ENCODE measurements at regions not wholly inside any gene's neighbourhood (a gene's known extent, or its start where the extent isn't known, plus 50 kb on each side); places are given as distances from the start of the nearest gene placed in this dataset.

DNA sequence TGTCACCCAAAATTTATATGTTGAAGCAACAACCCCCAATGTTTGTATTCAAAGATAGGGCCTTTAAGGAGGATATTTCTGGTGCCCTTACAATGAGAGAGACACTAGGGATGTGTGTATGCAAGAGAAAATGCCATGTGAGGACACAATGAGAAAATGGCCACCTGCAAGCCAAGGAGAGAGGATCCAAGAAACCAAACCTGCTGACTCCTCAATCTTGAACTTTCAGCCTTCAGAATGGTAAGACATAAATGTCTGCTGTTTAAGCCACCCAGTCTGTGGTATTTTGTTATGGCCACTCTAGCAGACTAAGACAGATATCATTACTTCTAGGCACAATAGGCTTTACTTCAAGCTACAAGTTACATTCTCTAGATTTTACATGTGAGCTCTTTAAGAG lies 1145.1 kb upstream of the MAP3K7 start:
- DNase-seq (ENCODE audit: low read depth in 4 of 6, low spot score in 6 of 6): no peak
- no peak overlapping the region for H3K4me3 ChIP-seq (ENCODE audit: low read depth, low read length)
- no peak overlapping the region for H3K27ac ChIP-seq (ENCODE audit: low read depth, low read length)
- no peaks in the 10 kb centered on the region for H3K36me3 ChIP-seq (ENCODE audit: control insufficient read depth, insufficient read depth, low read length)
- no peaks in the 10 kb centered on the region for H3K4me1 ChIP-seq (ENCODE audit: control insufficient read depth, insufficient read depth, low read length)
- H3K9me3 ChIP-seq (ENCODE audit: control insufficient read depth, insufficient read depth, low read length): no peaks in the 10 kb centered on the region
- no peaks in the 10 kb centered on the region for H3K27me3 ChIP-seq (ENCODE audit: control insufficient read depth, insufficient read depth, low read length)

DNA sequence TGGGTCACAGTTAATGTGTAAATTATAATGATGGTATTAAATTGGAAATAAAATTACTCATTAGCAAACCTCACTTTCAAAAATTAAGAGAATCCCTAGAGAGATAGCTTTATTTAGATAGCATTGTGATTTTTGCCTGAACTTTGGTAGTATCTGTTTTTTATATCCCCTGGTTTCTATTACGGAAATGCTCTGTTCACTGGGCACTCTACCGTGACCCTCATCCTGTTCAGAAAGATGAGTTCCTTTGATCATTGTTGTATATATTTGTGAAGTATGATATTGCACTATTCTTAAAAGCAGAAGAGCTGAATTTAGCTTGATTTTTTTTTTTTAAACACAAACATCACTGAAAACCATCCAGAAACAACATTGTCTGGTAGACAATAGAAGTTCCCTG lies 1143.8 kb upstream of the MAP3K7 start:
- WGBS (ENCODE audit: insufficient coverage): 50% methylated on average over 1 of the region's 2 CpGs
- H3K36me3 ChIP-seq (ENCODE audit: control insufficient read depth, insufficient read depth, low read length): no peaks in the 10 kb centered on the region
- H3K27me3 ChIP-seq (ENCODE audit: control insufficient read depth, insufficient read depth, low read length): no peaks in the 10 kb centered on the region
- H3K4me3 ChIP-seq (ENCODE audit: low read depth, low read length): no peak overlapping the region
- no peak overlapping the region for H3K27ac ChIP-seq (ENCODE audit: low read depth, low read length)
- H3K4me1 ChIP-seq (ENCODE audit: control insufficient read depth, insufficient read depth, low read length): no peaks in the 10 kb centered on the region
- H3K9me3 ChIP-seq (ENCODE audit: control insufficient read depth, insufficient read depth, low read length): no peaks in the 10 kb centered on the region
- DNase-seq (ENCODE audit: low read depth in 4 of 6, low spot score in 6 of 6): no peak

DNA sequence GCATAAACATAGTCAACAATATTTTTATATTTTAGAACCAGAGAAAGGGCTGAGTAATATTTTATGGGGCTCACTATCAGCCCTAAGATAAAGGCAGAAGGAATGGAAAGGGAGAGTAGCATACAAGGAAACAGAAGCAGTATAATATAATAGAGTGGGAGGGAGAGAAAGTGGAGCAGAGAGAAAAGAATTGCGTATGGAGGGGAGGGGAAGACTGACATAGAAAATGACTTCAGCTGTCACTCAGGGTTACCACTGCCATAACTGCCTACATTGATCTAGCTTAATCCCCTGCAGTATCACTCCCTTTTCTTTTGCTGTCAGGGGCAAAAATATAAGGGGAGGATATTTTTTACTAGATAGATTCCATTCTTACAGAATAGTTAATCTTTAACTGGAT lies 1133.5 kb upstream of the MAP3K7 start:
- Histone ChIP-seq H3K36me3 (ENCODE audit: control insufficient read depth, insufficient read depth, low read length) (no peaks in the 10 kb centered on the region), H3K4me1 (ENCODE audit: control insufficient read depth, insufficient read depth, low read length) (no peaks in the 10 kb centered on the region), H3K27me3 (ENCODE audit: control insufficient read depth, insufficient read depth, low read length) (no peaks in the 10 kb centered on the region), H3K9me3 (ENCODE audit: control insufficient read depth, insufficient read depth, low read length) (no peaks in the 10 kb centered on the region), H3K4me3 (ENCODE audit: low read depth, low read length) (no peak overlapping the region), H3K27ac (ENCODE audit: low read depth, low read length) (no peak overlapping the region)
- WGBS (ENCODE audit: insufficient coverage): no CpG with 5 or more reads among the region's 1 CpG
- peak in 1 of 6 donors; percentile 11 for DNase-seq (ENCODE audit: low read depth in 4 of 6, low spot score in 6 of 6)

GRCh38 chr6:91719414-91719813 lies 1132.5 kb upstream of the MAP3K7 start:
- DNase-seq (ENCODE audit: low read depth in 4 of 6, low spot score in 6 of 6): no peak
- WGBS (ENCODE audit: insufficient coverage): 50% methylated on average over 1 of the region's 1 CpG
- Histone ChIP-seq H3K36me3 (ENCODE audit: control insufficient read depth, insufficient read depth, low read length) (no peaks in the 10 kb centered on the region), H3K4me3 (ENCODE audit: low read depth, low read length) (no peak overlapping the region), H3K4me1 (ENCODE audit: control insufficient read depth, insufficient read depth, low read length) (no peaks in the 10 kb centered on the region), H3K27ac (ENCODE audit: low read depth, low read length) (no peak overlapping the region), H3K9me3 (ENCODE audit: control insufficient read depth, insufficient read depth, low read length) (no peaks in the 10 kb centered on the region), H3K27me3 (ENCODE audit: control insufficient read depth, insufficient read depth, low read length) (no peaks in the 10 kb centered on the region)

- no peak overlapping the region for H3K4me3 ChIP-seq (ENCODE audit: low read depth, low read length)
- no peaks in the 10 kb centered on the region for H3K27me3 ChIP-seq (ENCODE audit: control insufficient read depth, insufficient read depth, low read length)
- no CpG with 5 or more reads among the region's 2 CpGs for WGBS (ENCODE audit: insufficient coverage)
- DNase-seq (ENCODE audit: low read depth in 4 of 6, low spot score in 6 of 6): no peak
- no peaks in the 10 kb centered on the region for H3K4me1 ChIP-seq (ENCODE audit: control insufficient read depth, insufficient read depth, low read length)
- no peaks in the 10 kb centered on the region for H3K9me3 ChIP-seq (ENCODE audit: control insufficient read depth, insufficient read depth, low read length)
- H3K36me3 ChIP-seq (ENCODE audit: control insufficient read depth, insufficient read depth, low read length): no peaks in the 10 kb centered on the region
- H3K27ac ChIP-seq (ENCODE audit: low read depth, low read length): no peak overlapping the region
These were observed 1131.3 kb upstream of the MAP3K7 start for GRCh38 chr6:91718198-91718597.

- Histone ChIP-seq H3K27ac (ENCODE audit: low read depth, low read length) (no peak overlapping the region), H3K4me1 (ENCODE audit: control insufficient read depth, insufficient read depth, low read length) (no peaks in the 10 kb centered on the region), H3K4me3 (ENCODE audit: low read depth, low read length) (no peak overlapping the region), H3K27me3 (ENCODE audit: control insufficient read depth, insufficient read depth, low read length) (no peaks in the 10 kb centered on the region), H3K9me3 (ENCODE audit: control insufficient read depth, insufficient read depth, low read length) (no peaks in the 10 kb centered on the region), H3K36me3 (ENCODE audit: control insufficient read depth, insufficient read depth, low read length) (no peaks in the 10 kb centered on the region)
- DNase-seq (ENCODE audit: low read depth in 4 of 6, low spot score in 6 of 6): no peak
These were observed 1130.2 kb upstream of the MAP3K7 start for GRCh38 chr6:91717094-91717493.

DNA sequence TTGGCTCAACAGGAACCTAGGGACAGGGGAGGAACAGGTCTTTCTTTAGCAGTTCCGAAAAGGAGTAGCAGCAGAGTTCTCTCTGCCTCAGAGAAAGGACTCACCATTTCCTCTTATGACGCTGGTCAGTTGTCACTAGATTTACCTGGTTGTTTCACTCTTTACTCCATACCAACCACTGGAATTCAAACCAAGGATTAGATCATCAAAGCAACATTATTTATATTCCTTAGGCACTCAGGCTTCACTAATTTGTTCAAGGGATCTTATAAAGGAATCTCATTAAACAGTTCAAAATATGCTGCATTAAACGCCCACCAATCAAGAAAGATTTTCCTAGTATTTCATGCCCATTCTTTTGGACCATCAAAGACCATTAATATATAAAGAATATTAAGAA lies 1129.5 kb upstream of the MAP3K7 start:
- H3K27me3 ChIP-seq (ENCODE audit: control insufficient read depth, insufficient read depth, low read length): no peaks in the 10 kb centered on the region
- WGBS (ENCODE audit: insufficient coverage): 100% methylated on average over 1 of the region's 3 CpGs

DNA sequence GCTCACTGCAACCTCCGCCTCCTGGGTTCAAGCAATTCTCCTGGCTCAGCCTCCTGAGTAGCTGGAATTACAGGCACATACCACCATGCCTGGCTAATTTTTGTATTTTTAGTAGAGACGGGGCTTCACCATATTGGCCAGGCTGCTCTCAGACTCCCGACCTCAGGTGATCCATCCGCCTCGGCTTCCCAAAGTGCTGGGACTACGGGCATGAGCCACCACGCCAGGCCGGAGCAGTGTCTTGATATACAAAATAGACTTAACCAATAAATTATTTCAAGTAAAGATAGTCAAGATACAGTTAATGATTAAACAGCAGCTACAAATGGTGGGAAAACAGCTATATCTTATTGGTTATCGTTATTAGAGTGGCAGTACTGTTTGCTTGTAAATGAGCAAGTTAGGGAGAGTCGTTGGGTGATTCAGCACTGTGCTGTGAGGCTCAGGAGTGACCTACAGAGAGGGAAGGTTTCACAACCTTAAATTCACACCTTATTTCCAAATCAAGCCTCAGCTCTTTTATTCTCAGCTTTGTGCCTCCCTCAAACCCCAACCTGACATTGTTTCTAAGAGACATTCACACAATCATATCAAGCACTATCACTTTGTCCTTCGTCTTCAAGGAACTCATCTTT lies 1128.4 kb upstream of the MAP3K7 start:
- Histone ChIP-seq H3K4me1 (ENCODE audit: control insufficient read depth, insufficient read depth, low read length) (no peaks in the 10 kb centered on the region), H3K27ac (ENCODE audit: low read depth, low read length) (no peak overlapping the region), H3K4me3 (ENCODE audit: low read depth, low read length) (no peak overlapping the region), H3K9me3 (ENCODE audit: control insufficient read depth, insufficient read depth, low read length) (no peaks in the 10 kb centered on the region), H3K27me3 (ENCODE audit: control insufficient read depth, insufficient read depth, low read length) (no peaks in the 10 kb centered on the region), H3K36me3 (ENCODE audit: control insufficient read depth, insufficient read depth, low read length) (no peaks in the 10 kb centered on the region)
- DNase-seq (ENCODE audit: low read depth in 4 of 6, low spot score in 6 of 6): no peak
- 100% methylated on average over 2 of the region's 11 CpGs for WGBS (ENCODE audit: insufficient coverage)

More for the DNA sequence above, 1129.5 kb upstream of the MAP3K7 start:
- Histone ChIP-seq H3K36me3 (ENCODE audit: control insufficient read depth, insufficient read depth, low read length) (no peaks in the 10 kb centered on the region), H3K9me3 (ENCODE audit: control insufficient read depth, insufficient read depth, low read length) (no peaks in the 10 kb centered on the region), H3K27ac (ENCODE audit: low read depth, low read length) (no peak overlapping the region), H3K4me1 (ENCODE audit: control insufficient read depth, insufficient read depth, low read length) (no peaks in the 10 kb centered on the region), H3K4me3 (ENCODE audit: low read depth, low read length) (no peak overlapping the region)
- no peak for DNase-seq (ENCODE audit: low read depth in 4 of 6, low spot score in 6 of 6)

DNA sequence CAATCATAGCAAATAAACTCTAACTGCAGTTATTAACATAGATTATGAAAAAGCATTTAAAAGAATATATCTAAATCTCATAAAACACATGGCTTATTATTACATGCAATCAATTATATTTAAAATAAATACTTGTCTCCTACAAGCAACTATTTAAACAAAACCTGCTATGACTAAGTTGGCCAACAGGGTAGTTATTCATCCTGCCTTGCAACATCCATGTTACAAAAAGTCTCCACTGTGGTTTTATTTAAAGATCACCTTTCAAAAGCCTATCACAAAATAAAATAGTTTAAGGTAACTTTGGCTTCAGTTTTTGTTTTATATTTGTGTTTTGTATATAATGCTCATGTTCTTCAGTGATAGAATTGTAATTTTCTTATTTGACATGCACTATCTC lies 1127.0 kb upstream of the MAP3K7 start:
- Histone ChIP-seq H3K9me3 (ENCODE audit: control insufficient read depth, insufficient read depth, low read length) (no peaks in the 10 kb centered on the region), H3K27ac (ENCODE audit: low read depth, low read length) (no peak overlapping the region), H3K36me3 (ENCODE audit: control insufficient read depth, insufficient read depth, low read length) (no peaks in the 10 kb centered on the region), H3K27me3 (ENCODE audit: control insufficient read depth, insufficient read depth, low read length) (no peaks in the 10 kb centered on the region), H3K4me3 (ENCODE audit: low read depth, low read length) (no peak overlapping the region), H3K4me1 (ENCODE audit: control insufficient read depth, insufficient read depth, low read length) (no peaks in the 10 kb centered on the region)
- DNase-seq (ENCODE audit: low read depth in 4 of 6, low spot score in 6 of 6): no peak

DNA sequence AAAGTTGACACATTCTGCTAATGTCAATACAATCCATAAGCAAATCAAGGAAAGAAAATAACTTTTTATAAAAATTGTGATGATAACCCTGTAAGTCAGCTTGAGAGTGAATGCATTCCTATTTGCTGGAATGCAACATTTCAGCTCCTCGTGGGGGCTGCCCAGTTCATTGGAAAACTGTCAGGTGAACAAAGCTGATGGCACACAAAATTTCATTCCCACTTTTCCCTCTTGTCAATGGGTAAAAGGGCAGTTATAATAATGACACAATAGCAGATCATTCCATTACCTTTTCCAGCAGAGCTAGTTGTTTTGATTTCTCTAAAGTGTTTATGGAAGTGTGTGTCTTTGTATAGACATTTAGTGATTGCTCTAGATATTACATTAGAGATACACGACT lies 1124.6 kb upstream of the MAP3K7 start:
- no peak overlapping the region for H3K4me3 ChIP-seq (ENCODE audit: low read depth, low read length)
- no CpG with 5 or more reads among the region's 2 CpGs for WGBS (ENCODE audit: insufficient coverage)
- no peaks in the 10 kb centered on the region for H3K36me3 ChIP-seq (ENCODE audit: control insufficient read depth, insufficient read depth, low read length)
- no peak for DNase-seq (ENCODE audit: low read depth in 4 of 6, low spot score in 6 of 6)
- H3K4me1 ChIP-seq (ENCODE audit: control insufficient read depth, insufficient read depth, low read length): no peaks in the 10 kb centered on the region
- no peaks in the 10 kb centered on the region for H3K9me3 ChIP-seq (ENCODE audit: control insufficient read depth, insufficient read depth, low read length)
- H3K27me3 ChIP-seq (ENCODE audit: control insufficient read depth, insufficient read depth, low read length): no peaks in the 10 kb centered on the region
- no peak overlapping the region for H3K27ac ChIP-seq (ENCODE audit: low read depth, low read length)
